ENCODE measurements at regions not wholly inside any gene's neighbourhood (a gene's known extent, or its start where the extent isn't known, plus 50 kb on each side); places are given as distances from the start of the nearest gene placed in this dataset.

DNA sequence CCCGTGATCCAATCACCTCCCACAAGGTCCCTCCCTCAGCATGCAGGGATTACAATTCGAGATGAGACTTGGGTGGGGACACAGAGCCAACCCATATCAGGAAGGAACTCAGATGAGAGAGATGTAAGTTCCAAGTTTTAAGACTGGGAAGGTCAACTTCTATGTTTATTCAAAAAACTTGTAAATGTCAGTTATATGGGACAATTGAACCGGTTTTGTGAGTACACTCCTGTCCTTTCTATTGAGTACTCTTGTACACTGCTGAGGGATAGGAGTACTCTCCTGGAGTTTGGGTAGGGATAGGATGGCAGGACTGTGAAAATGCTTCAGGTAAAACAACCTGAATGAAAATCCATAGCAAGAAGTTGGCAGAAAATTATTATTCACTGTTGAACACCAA, 239.1 kb downstream of the ZNF674 start:
- in situ Hi-C loops (cut with MboI; ENCODE audit: low sequenced_read_pairs) = no loop called here

DNA sequence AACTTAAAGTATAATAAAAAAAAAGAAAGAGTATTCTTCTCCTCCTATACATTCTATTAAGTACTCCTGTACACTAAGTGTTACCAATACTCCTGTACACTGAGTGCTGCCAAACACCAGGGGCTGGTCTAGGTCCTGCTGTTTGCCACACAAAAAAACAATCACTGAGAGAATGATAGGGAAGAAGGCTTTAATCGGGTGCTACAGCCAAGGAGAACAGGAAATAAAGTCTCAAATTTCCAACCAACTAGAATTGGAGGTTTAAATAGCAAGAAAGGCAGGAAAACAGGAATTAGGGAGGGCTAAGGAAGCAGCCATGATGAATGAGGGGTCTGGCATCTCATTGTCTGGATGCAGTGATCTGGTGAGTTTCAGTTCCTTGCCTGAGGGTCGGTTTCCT, 239.8 kb downstream of the ZNF674 start:
- in situ Hi-C loops (cut with MboI; ENCODE audit: low sequenced_read_pairs) = no loop called here

DNA sequence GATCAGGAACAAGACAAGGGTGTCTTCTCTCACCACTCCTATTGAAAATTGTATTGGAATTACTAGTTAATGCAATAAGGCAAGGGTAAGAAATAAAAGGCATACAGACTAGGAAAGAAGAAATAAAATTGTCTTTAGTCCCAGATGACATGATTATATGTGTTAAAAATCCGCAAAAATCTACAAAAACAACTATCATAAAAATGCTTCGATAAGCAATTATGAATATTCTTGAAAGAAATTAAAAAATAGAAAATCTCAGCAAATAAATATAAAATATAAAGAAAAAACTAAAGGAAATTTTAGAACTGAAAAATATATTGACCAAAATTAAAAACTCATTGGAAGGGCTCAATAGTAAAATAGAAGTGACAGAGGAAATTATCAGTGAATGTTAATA, 243.3 kb downstream of the ZNF674 start:
- in situ Hi-C loops (cut with MboI; ENCODE audit: low sequenced_read_pairs) = no loop called here

DNA sequence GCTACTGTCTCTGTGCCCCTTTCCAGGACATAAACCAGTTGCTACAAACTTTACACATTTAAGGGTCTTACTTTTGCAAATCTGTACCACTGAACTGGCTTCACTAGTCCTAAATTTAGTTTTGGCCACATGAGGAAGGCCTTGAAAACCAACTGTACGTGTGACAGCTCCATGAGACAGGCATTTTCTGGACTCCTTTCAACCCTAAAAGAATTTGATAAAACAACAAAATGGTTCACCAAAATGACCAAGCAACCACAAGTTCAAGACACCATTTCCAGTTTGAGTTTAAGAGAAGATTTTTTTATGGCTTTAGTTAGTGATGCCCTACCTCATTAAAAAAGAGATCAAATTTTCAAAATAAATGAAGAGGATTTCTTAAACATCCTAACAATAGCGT, 246.4 kb downstream of the ZNF674 start:
- in situ Hi-C loops (cut with MboI; ENCODE audit: low sequenced_read_pairs) = no loop called here

- in situ Hi-C loops (cut with MboI; ENCODE audit: low sequenced_read_pairs) = no loop called here
Measured at GRCh38 chrX:46295963-46296362, 249.3 kb downstream of the ZNF674 start.

DNA sequence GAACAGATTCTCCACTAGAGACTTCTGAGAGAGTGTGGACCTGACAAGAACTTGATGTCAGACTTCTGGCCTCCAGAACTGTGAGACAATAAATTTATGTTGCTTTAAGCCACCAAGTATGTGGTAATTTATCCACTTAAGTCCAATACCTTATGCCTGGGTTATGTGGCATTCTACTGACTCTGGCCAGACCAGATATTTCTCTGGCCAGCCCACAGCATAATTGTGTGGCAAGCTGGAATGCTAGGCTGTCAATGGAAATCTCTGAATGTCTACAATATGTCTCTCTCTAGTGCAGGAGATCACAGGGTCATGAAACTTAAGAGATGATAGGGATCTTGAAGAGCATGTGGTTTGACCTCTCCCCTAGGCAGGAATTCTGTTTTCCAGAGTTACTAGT, 251.0 kb downstream of the ZNF674 start:
- in situ Hi-C loops (cut with MboI; ENCODE audit: low sequenced_read_pairs) = no loop called here

DNA sequence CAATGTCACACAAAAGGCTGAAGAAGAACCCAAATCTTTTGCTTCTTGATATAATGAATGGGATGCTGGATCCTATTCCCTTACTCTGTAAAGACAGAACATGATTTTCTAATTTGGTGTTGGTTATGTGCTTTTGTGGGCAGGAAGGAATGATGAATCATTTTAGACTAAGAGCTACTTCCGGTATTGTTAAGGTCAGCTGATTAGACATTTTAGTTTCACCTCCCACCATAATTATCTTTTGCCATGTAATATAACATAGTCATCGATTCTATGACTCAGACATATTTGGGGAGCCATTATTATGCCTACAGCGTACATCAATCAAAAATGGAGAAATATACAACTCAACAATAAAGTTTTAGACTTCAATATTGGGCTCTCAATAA, 265.3 kb downstream of the ZNF674 start:
- in situ Hi-C loops (cut with MboI; ENCODE audit: low sequenced_read_pairs) = no loop called here

DNA sequence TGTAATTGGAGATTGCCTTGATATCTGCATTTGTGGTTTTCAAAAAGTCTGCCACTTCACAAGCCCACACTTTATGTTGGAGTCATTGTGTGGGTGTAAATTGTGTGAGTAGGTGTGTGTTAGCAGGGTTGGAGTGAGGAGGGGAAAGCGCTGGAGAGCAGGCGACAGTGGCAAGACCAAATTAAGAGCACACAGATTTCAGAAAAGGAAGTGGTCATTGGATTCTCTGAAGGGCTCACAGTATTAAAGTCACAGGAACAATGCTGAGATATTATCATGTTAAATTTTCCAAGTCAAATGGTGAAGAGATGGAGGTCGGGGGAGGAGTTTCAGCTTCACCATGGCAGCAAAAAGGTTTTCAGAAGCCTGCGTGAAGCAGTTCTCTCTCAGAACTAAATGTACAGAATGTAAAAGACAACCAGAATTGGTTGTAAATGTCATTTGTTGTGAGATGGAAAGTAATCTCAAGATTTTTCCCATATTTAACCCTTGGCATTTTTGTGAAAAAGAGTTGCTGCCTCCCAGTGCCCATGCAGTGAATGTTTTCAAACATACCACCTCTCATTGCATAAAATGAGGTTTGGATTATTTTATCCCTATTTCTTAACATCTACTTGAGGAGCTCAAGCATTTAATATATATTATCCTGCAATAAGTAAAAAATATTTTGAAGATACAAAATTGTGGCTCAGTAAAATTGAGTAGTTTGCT, 265.9 kb downstream of the ZNF674 start:
- in situ Hi-C loops (cut with MboI; ENCODE audit: low sequenced_read_pairs) = no loop called here

DNA sequence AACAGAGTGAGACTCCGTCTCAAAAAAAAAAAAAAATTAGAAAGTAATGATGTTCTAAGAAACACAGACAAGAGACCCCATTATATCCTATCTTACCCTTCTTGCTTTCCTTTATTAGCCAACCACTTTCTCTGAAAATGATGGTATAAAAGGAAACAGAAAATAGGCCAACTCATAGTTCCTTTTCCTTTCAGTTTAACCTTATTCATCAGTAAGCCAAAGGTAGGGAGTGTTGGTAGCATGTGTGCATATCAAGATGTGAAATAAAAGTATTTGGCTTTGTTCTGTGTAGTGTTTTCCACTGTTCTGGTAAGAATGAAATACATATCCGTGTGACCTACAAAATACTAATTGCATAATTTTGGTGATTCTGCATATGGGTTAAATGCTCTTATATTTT, 266.6 kb downstream of the ZNF674 start:
- in situ Hi-C loops (cut with MboI; ENCODE audit: low sequenced_read_pairs) = no loop called here

- in situ Hi-C loops (cut with MboI; ENCODE audit: low sequenced_read_pairs) = no loop called here
Measured at GRCh38 chrX:46268412-46268811, 276.8 kb downstream of the ZNF674 start.

- in situ Hi-C loops (cut with MboI; ENCODE audit: low sequenced_read_pairs) = no loop called here
Measured at GRCh38 chrX:46263494-46263893, 281.7 kb downstream of the ZNF674 start.

DNA sequence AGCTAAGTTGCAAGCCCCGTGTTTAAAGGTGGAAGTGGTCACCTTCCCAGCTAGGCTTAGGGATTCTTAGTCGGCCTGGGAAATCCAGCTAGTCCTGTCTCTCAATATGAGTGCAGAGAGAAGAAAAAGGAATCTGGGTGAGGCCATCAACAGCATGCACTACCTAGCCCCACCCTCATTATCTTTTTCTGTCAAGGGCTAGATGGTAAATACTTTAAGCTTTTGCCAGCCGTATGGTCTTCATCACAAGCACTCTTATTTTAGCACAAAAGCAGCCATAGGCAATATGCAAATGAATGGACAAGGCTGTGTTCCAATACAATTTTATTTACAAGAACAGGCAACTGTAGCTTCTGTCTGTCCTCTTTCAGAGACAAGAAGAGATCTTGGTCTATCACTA, 282.9 kb downstream of the ZNF674 start:
- in situ Hi-C loops (cut with MboI; ENCODE audit: low sequenced_read_pairs) = no loop called here

- in situ Hi-C loops (cut with MboI; ENCODE audit: low sequenced_read_pairs) = no loop called here
Measured at GRCh38 chrX:46260499-46260898, 284.7 kb downstream of the ZNF674 start.

- in situ Hi-C loops (cut with MboI; ENCODE audit: low sequenced_read_pairs) = no loop called here
Measured at GRCh38 chrX:46258356-46258755, 286.9 kb downstream of the ZNF674 start.

DNA sequence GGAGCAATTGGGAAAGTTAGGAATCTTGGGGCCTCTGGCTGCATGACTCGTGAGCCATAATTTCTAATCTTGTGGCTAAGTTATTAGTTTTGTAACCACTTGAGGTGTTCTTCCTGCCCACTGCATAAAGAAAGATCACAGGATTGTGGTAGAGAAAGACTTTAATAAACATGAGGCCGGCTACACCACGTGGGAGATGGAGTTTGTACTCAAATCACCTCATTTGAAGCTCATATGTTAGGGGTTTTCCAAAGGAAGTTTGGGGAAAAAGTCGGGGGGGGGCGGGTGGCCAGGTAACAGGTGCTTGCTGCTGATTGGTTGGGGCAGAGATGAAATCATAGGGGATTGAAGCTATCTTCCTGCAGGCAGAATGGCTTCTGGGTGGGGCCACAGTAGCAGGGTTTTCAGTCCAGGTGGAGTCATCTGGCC, 287.8 kb downstream of the ZNF674 start:
- in situ Hi-C loops (cut with MboI; ENCODE audit: low sequenced_read_pairs) = no loop called here

- in situ Hi-C loops (cut with MboI; ENCODE audit: low sequenced_read_pairs) = no loop called here
Measured at GRCh38 chrX:46256875-46257274, 288.3 kb downstream of the ZNF674 start.

DNA sequence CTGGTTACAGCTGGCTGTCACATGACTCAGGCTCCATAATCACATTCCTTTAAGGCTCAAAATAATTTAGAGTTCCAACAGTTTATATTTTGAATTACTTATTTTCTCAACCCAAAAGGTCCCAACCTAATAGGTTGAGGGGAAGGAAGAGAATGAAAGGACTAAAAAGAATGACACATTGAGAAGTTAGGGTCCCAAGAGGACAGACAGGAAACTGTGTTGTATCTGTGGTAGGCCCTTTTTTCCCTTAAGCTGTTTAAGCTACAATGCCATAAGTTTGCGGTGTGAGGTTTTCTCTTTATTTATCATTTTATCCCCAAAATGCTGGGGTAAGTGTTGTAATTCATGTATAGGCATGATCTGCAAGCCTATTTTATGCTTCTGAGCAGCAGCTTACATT, 290.2 kb downstream of the ZNF674 start:
- in situ Hi-C loops (cut with MboI; ENCODE audit: low sequenced_read_pairs) = no loop called here

- in situ Hi-C loops (cut with MboI; ENCODE audit: low sequenced_read_pairs) = no loop called here
Measured at GRCh38 chrX:46254641-46255040, 290.6 kb downstream of the ZNF674 start.

DNA sequence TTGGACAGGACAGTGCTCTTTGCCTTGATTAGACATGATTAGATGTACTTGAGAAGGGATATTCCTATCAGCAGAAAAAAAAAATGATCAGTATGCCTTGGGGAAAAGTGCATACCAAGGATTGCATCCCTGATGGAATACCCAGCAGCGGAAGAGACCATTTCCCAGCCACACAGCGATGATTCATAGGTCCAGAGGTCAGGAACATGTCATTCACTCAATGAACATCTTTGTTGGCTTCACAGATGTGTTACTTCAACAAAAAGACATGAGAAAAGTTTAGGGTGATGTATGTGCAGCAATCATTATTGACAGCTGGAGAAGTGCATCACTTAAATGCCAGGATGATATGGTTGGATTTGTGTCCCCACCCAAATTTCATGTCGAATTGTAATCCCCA, 293.5 kb downstream of the ZNF674 start:
- in situ Hi-C loops (cut with MboI; ENCODE audit: low sequenced_read_pairs) = no loop called here

DNA sequence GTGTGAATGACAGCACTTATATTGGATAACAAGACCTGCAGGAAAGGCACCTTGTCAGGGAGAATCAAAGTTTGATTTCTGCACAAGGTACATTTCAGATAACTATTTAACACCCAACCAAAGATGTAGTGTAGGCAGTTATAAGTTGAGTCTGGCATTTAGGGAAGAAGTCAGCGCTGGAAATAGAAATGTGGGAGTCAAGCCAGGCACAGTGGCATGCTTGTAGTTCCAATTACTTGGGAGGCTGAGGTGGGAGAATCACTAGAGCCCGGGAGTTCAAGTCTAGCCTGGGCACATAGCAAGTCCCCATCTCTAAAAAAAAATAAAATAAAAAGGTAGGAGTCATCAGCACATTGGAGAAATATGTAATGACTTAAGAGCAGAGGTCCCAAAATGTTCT, 295.1 kb downstream of the ZNF674 start:
- in situ Hi-C loops (cut with MboI; ENCODE audit: low sequenced_read_pairs) = no loop called here

GRCh38 chrX:46247456-46247855, 297.8 kb downstream of the ZNF674 start:
- in situ Hi-C loops (cut with MboI; ENCODE audit: low sequenced_read_pairs) = no loop called here

GRCh38 chrX:46244451-46244850, 300.8 kb downstream of the ZNF674 start:
- in situ Hi-C loops (cut with MboI; ENCODE audit: low sequenced_read_pairs) = no loop called here

- in situ Hi-C loops (cut with MboI; ENCODE audit: low sequenced_read_pairs) = no loop called here
Measured at GRCh38 chrX:46236411-46236810, 308.8 kb downstream of the ZNF674 start.

Data from HL-60/S4 treated with retinoic acid at 250 ng/mL for 4 days and 3 days (cell line).